CD14-positive monocyte (primary cell): ENCODE measurements at regions not wholly inside any gene's neighbourhood (a gene's known extent, or its start where the extent isn't known, plus 50 kb on each side); places are given as distances from the start of the nearest gene placed in this dataset.

Experiments used
- DNase-seq, 3 donors: peaks; one replicate each; pipeline ENCODE4 v3.0.0-alpha.2; 2011 to 2022
- H2AFZ ChIP-seq: 2 replicates; pipeline ENCODE4 v1.6.0; 2012; ENCODE audit warnings: mild to moderate bottlenecking, low read depth, low read length, inconsistent platforms; ENCODE audit not compliant: insufficient read depth, poor library complexity, severe bottlenecking
- H3K27ac ChIP-seq, 2 donors: 1 replicate in 1 of 2; 2 replicates in 1 of 2; pipeline ENCODE4 v1.5.1; 2012 to 2013; ENCODE audit warnings: low read length in 2 of 2, control low read depth in 1 of 2, inconsistent platforms in 1 of 2, low read depth in 1 of 2, mild to moderate bottlenecking in 1 of 2
- H3K27me3 ChIP-seq, 2 donors: one replicate each; pipeline versions ENCODE4 v1.6.0 to v1.6.1; 2011 to 2013; ENCODE audit warnings: low read length in 2 of 2; ENCODE audit not compliant: control insufficient read depth in 2 of 2, insufficient read depth in 2 of 2
- H3K36me3 ChIP-seq, 2 donors: replicated peaks in 1 of 2; 1 replicate in 1 of 2; 2 replicates in 1 of 2; pipeline versions ENCODE4 v1.5.1 to v1.6.1; 2012 to 2013; ENCODE audit warnings: low read length in 2 of 2, control low read depth in 1 of 2, inconsistent platforms in 1 of 2, mild to moderate bottlenecking in 1 of 2; ENCODE audit not compliant: insufficient read depth in 2 of 2, control insufficient read depth in 1 of 2
- H3K4me1 ChIP-seq, 2 donors: 1 replicate in 1 of 2; 2 replicates in 1 of 2; pipeline versions ENCODE4 v1.5.1 to v1.6.1; 2012 to 2013; ENCODE audit warnings: low read length in 2 of 2, control low read depth in 1 of 2, inconsistent platforms in 1 of 2, mild to moderate bottlenecking in 1 of 2, moderate library complexity in 1 of 2; ENCODE audit not compliant: insufficient read depth in 2 of 2, control insufficient read depth in 1 of 2
- H3K4me2 ChIP-seq: replicated peaks from 2 replicates; pipeline ENCODE3; 2012; ENCODE audit warnings: low read length, moderate library complexity, mild to moderate bottlenecking; ENCODE audit not compliant: poor library complexity, severe bottlenecking; ENCODE audit errors: extremely low read depth
- H3K4me3 ChIP-seq, 3 experiments: fragments of 200-600 bp in 1 of 3; sonication (generic) in 1 of 3; replicated peaks in 1 of 3; 1 replicate in 2 of 3; 2 replicates in 1 of 3; pipeline ENCODE4 v1.5.1; 2011 to 2013; ENCODE audit warnings: low read length in 3 of 3, mild to moderate bottlenecking in 3 of 3, control low read depth in 2 of 3, low read depth in 2 of 3, inconsistent platforms in 1 of 3, moderate library complexity in 1 of 3
- H3K79me2 ChIP-seq: 2 replicates; pipeline ENCODE4 v1.6.0; 2012; ENCODE audit warnings: mild to moderate bottlenecking, control low read depth, inconsistent platforms, low read length, moderate library complexity; ENCODE audit not compliant: insufficient read depth
- H3K9ac ChIP-seq: 2 replicates; pipeline ENCODE4 v1.6.0; 2017; ENCODE audit warnings: low read length, mild to moderate bottlenecking; ENCODE audit not compliant: insufficient read depth, poor library complexity, severe bottlenecking
- H3K9me3 ChIP-seq, 2 donors: replicated peaks in 1 of 2; 1 replicate in 1 of 2; 2 replicates in 1 of 2; pipeline versions ENCODE4 v1.5.1 to v1.6.1; 2012 to 2013; ENCODE audit warnings: low read length in 2 of 2, control low read depth in 1 of 2; ENCODE audit not compliant: control insufficient read depth in 1 of 2, insufficient read depth in 1 of 2
- H4K20me1 ChIP-seq: 2 replicates; pipeline ENCODE4 v1.6.0; 2012; ENCODE audit warnings: mild to moderate bottlenecking, low read length, control low read depth, moderate library complexity; ENCODE audit not compliant: insufficient read depth
- H3K27ac Mint-ChIP-seq, 7 donors: one replicate each; pipeline ENCODE4 v1.8.0; 2020; ENCODE audit warnings: mild to moderate bottlenecking in 7 of 7, mixed read lengths in 7 of 7, moderate library complexity in 6 of 7, inconsistent platforms in 2 of 7
- H3K27me3 Mint-ChIP-seq, 3 donors: one replicate each; pipeline ENCODE4 v1.8.0; 2021 to 2022; ENCODE audit warnings: low read depth in 3 of 3, mild to moderate bottlenecking in 3 of 3, mixed read lengths in 3 of 3, moderate library complexity in 3 of 3, inconsistent platforms in 1 of 3
- H3K36me3 Mint-ChIP-seq, 2 donors: one replicate each; pipeline ENCODE4 v1.8.0; 2020; ENCODE audit warnings: mixed read lengths in 2 of 2, inconsistent platforms in 1 of 2, mild to moderate bottlenecking in 1 of 2
- H3K4me1 Mint-ChIP-seq: one replicate; pipeline ENCODE4 v1.8.0; 2020; ENCODE audit warnings: mild to moderate bottlenecking, mixed read lengths
- H3K4me3 Mint-ChIP-seq, 2 donors: one replicate each; pipeline ENCODE4 v1.8.0; 2020; ENCODE audit warnings: mild to moderate bottlenecking in 2 of 2, mixed read lengths in 2 of 2, moderate library complexity in 1 of 2
- H3K9me3 Mint-ChIP-seq, 7 donors: one replicate each; pipeline ENCODE4 v1.8.0; 2020 to 2022; ENCODE audit warnings: mixed read lengths in 7 of 7, mild to moderate bottlenecking in 6 of 7, moderate library complexity in 6 of 7, inconsistent platforms in 2 of 7
- WGBS: methylation state at CpG from one replicate; pipeline ENCODE4 v1.1.5; 2013; ENCODE audit warnings: missing lambda C conversion rate; ENCODE audit not compliant: insufficient coverage; 5-methylcytosine and 5-hydroxymethylcytosine counted together
- intact Hi-C, 2 donors: fragments of 100-400 bp; cut with micrococcal nuclease; formaldehyde crosslinking; loops; one replicate each; pipeline versions ENCODE4 v1.15.0 to v1.15.1; 2023
- TF ChIP-seq, protein P1 (sequence below): fragments of 200-600 bp; IDR thresholded peaks from one replicate; pipeline ENCODE4 v1.8.0; 2022; ENCODE audit warnings: antibody characterized with exemption, mild to moderate bottlenecking

GRCh38 chr3:157958457-157958856 lies 147.8 kb downstream of the SHOX2 start:
- Mint-ChIP-seq H3K4me1 (no peaks in the 10 kb centered on the region), H3K9me3 (peaks cover 0 to 3% (median 0%) of the 10 kb centered on the region in 7 donors), H3K27me3 (peaks cover 0 to 2% (median 0%) of the 10 kb centered on the region in 3 donors), H3K4me3 (no peak overlapping the region), H3K27ac (no peak overlapping the region), H3K36me3 (no peaks in the 10 kb centered on the region)
- no peak overlapping the region for H3K4me3 ChIP-seq
- H3K4me2 ChIP-seq = no peak overlapping the region
- intact Hi-C loops = no loop called here
- H3K9me3 ChIP-seq = no peaks in the 10 kb centered on the region
- no peaks in the 10 kb centered on the region for H3K36me3 ChIP-seq
- H4K20me1 ChIP-seq = no peaks in the 10 kb centered on the region
- DNase-seq = no peak
- no peak overlapping the region for H3K27ac ChIP-seq
- H3K79me2 ChIP-seq = no peaks in the 10 kb centered on the region
- 66% methylated on average over 9 of the region's 10 CpGs for WGBS
- H3K27me3 ChIP-seq = no peaks in the 10 kb centered on the region
- H3K9ac ChIP-seq = no peak overlapping the region
- TF ChIP-seq, protein P1, sequence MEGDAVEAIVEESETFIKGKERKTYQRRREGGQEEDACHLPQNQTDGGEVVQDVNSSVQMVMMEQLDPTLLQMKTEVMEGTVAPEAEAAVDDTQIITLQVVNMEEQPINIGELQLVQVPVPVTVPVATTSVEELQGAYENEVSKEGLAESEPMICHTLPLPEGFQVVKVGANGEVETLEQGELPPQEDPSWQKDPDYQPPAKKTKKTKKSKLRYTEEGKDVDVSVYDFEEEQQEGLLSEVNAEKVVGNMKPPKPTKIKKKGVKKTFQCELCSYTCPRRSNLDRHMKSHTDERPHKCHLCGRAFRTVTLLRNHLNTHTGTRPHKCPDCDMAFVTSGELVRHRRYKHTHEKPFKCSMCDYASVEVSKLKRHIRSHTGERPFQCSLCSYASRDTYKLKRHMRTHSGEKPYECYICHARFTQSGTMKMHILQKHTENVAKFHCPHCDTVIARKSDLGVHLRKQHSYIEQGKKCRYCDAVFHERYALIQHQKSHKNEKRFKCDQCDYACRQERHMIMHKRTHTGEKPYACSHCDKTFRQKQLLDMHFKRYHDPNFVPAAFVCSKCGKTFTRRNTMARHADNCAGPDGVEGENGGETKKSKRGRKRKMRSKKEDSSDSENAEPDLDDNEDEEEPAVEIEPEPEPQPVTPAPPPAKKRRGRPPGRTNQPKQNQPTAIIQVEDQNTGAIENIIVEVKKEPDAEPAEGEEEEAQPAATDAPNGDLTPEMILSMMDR = no peak
- H3K4me1 ChIP-seq = no peaks in the 10 kb centered on the region
- no peak overlapping the region for H2AFZ ChIP-seq

DNA sequence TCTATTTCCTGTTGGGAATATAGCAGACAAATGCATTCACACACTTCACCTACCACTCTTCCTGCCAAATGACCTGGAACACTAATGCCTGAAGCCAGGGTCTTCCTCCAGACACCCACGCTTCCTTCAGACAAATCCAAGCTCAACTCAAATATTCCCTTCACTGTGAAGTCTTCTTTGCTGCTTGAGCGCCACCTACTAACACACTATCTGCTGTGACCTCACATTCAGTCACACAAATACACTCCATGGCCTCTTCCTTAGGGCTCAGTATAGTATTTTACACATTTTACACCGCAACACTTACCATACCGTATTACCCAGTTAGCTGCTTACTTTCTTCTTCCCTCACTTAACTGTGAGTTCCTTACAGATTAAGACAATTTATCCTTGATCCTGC lies 149.4 kb downstream of the SHOX2 start:
- Histone ChIP-seq H3K9ac (no peak overlapping the region), H4K20me1 (no peaks in the 10 kb centered on the region), H3K27me3 (no peaks in the 10 kb centered on the region), H3K36me3 (no peaks in the 10 kb centered on the region), H3K4me1 (no peaks in the 10 kb centered on the region), H3K4me2 (no peak overlapping the region), H3K4me3 (no peak overlapping the region), H3K27ac (no peak overlapping the region), H3K79me2 (no peaks in the 10 kb centered on the region), H3K9me3 (no peaks in the 10 kb centered on the region), H2AFZ (no peak overlapping the region)
- intact Hi-C loops = no loop called here
- no peak overlapping the region for H3K27ac Mint-ChIP-seq
- peaks cover 0 to 7% (median 0%) of the 10 kb centered on the region in 7 donors for H3K9me3 Mint-ChIP-seq
- no peaks in the 10 kb centered on the region for H3K4me1 Mint-ChIP-seq
- H3K27me3 Mint-ChIP-seq = peaks cover 0 to 2% (median 0%) of the 10 kb centered on the region in 3 donors
- H3K36me3 Mint-ChIP-seq = no peaks in the 10 kb centered on the region
- no peak overlapping the region for H3K4me3 Mint-ChIP-seq
- no peak for DNase-seq
- WGBS = 83% methylated on average over 4 of the region's 4 CpGs
- TF ChIP-seq, protein P1 = no peak
